K562 (cell line): ENCODE measurements at regions not wholly inside any gene's neighbourhood (a gene's known extent, or its start where the extent isn't known, plus 50 kb on each side); places are given as distances from the start of the nearest gene placed in this dataset.
"Not testable (repeated sequence)": the region's sequence is repeated elsewhere in the genome, so short reads cannot be mapped to it uniquely, and the experiment has no call there.

Experiments
- ATAC-seq: fragments of 200-7000 bp; cut with Tn5 transposase; 3 replicates; pipeline ENCODE4 v1.9.1; 2020; ENCODE audit warnings: moderate library complexity
- BruUV-seq: library from RNA; stranded (reverse); fragments of 400-500 nt; replicated peaks from 2 replicates; lab custom pipeline; 2021; lab: Mats Ljungman, UMichigan
- CTCF ChIA-PET: fragments of 300-600 bp; formaldehyde crosslinking; extraction: SDS; loops from one replicate; lab custom pipeline; 2021; ENCODE audit warnings: low intra/inter-chr PET ratio; lab: Yijun Ruan, JAX
- POLR2A ChIA-PET: fragments of 300-600, 350-650 bp; sonication (Branson Sonifier 250); formaldehyde crosslinking; extraction: SDS; loops from one replicate; lab custom pipeline; 2021; ENCODE audit warnings: antibody characterized with exemption, inconsistent platforms; lab: Yijun Ruan, JAX
- DNase-seq, 4 experiments: peaks; one replicate each; pipeline versions ENCODE4 v3.0.0 to v3.0.0-alpha.2; 2011 to 2018; ENCODE audit warnings: low spot score in 3 of 4, mixed read lengths in 3 of 4; ENCODE audit errors: extremely low read depth in 1 of 4
- FAIRE-seq: peaks from 2 replicates; lab custom pipeline; 2011; peaks lifted over from hg19 to GRCh38; lab: Jason Lieb, UNC
- H2AFZ ChIP-seq: 2 replicates; pipeline ENCODE4 v1.6.0; 2011; ENCODE audit warnings: low read depth, low read length, control low read depth, inconsistent platforms
- H3K27ac ChIP-seq: fragments of 200-600 bp; 3 replicates; pipeline ENCODE4 v1.8.0; 2011; ENCODE audit warnings: low read depth, mild to moderate bottlenecking, control low read depth, inconsistent platforms, low read length, moderate library complexity, mixed read lengths; ENCODE audit errors: extremely low read depth
- H3K27me3 ChIP-seq, 2 experiments: fragments of 300-600 bp in 1 of 2; 2 replicates in 1 of 2; 3 replicates in 1 of 2; pipeline versions ENCODE4 v1.6.0 to v1.8.0; 2011; ENCODE audit warnings: inconsistent platforms in 2 of 2, low read length in 2 of 2, mild to moderate bottlenecking in 1 of 2, mixed read lengths in 1 of 2, moderate library complexity in 1 of 2; ENCODE audit not compliant: control insufficient read depth in 2 of 2, insufficient read depth in 2 of 2
- H3K36me3 ChIP-seq: fragments of 300-600 bp; 3 replicates; pipeline ENCODE4 v1.8.0; 2011; ENCODE audit warnings: mild to moderate bottlenecking, low read length, inconsistent platforms; ENCODE audit not compliant: control insufficient read depth, insufficient read depth
- H3K4me1 ChIP-seq, 2 experiments: fragments of 200-600 bp in 1 of 2; replicated peaks in 1 of 2; 2 replicates in 1 of 2; 3 replicates in 1 of 2; pipeline versions ENCODE4 v1.5.1 to v1.8.0; 2011; ENCODE audit warnings: inconsistent platforms in 2 of 2, low read length in 2 of 2, mild to moderate bottlenecking in 1 of 2, mixed read lengths in 1 of 2, moderate library complexity in 1 of 2; ENCODE audit not compliant: control insufficient read depth in 2 of 2, insufficient read depth in 2 of 2
- H3K4me2 ChIP-seq: 2 replicates; pipeline ENCODE4 v1.6.1; 2011; ENCODE audit warnings: low read length, control low read depth, inconsistent platforms, mixed read lengths; ENCODE audit not compliant: insufficient read depth
- H3K4me3 ChIP-seq: fragments of 200-600 bp; sonication (generic), shearing (Covaris generic); 2 replicates; pipeline ENCODE4 v1.5.1; 2016; ENCODE audit warnings: control low read depth, inconsistent platforms
- H3K79me2 ChIP-seq: fragments of 200-600 bp; 3 replicates; pipeline ENCODE4 v1.8.0; 2011; ENCODE audit warnings: low read length, inconsistent platforms; ENCODE audit not compliant: control insufficient read depth, insufficient read depth
- H3K9ac ChIP-seq, 2 experiments: 2 replicates each; pipeline versions ENCODE4 v1.6.0 to v1.6.1; 2011; ENCODE audit warnings: low read depth in 2 of 2, low read length in 2 of 2, control low read depth in 1 of 2, inconsistent platforms in 1 of 2, mild to moderate bottlenecking in 1 of 2, mixed read lengths in 1 of 2; ENCODE audit not compliant: insufficient read depth in 1 of 2
- H3K9me1 ChIP-seq: one replicate; pipeline ENCODE4 v1.6.0; 2011; ENCODE audit warnings: inconsistent platforms, mild to moderate bottlenecking, low read length, moderate library complexity; ENCODE audit not compliant: control insufficient read depth, insufficient read depth
- H3K9me3 ChIP-seq: replicated peaks from 2 replicates; pipeline ENCODE4 v1.5.1; 2011; ENCODE audit warnings: low read depth, low read length, inconsistent platforms; ENCODE audit not compliant: control insufficient read depth, insufficient read depth
- H4K20me1 ChIP-seq: replicated peaks from 2 replicates; pipeline ENCODE4 v1.6.1; 2011; ENCODE audit warnings: low read length, inconsistent platforms, mixed read lengths; ENCODE audit not compliant: control insufficient read depth, insufficient read depth
- ARID3A ChIP-seq: IDR thresholded peaks from 2 replicates; pipeline ENCODE4 v1.6.1; 2012; ENCODE audit warnings: low read depth, low read length, improper control_type of control experiment, borderline replicate concordance
- ATF7 ChIP-seq: fragments of 450-650 bp; IDR thresholded peaks from 2 replicates; pipeline ENCODE4 v1.7.1; 2014; ENCODE audit warnings: mild to moderate bottlenecking, moderate library complexity
- CHD2 ChIP-seq: IDR thresholded peaks from 2 replicates; pipeline ENCODE4 v1.6.1; 2011; ENCODE audit warnings: low read depth, low read length
- EP400 ChIP-seq: fragments of 450-650 bp; IDR thresholded peaks from 2 replicates; pipeline ENCODE4 v1.6.1; 2017; ENCODE audit warnings: antibody characterized with exemption, mild to moderate bottlenecking, moderate library complexity
- HDAC3 ChIP-seq: fragments of 450-650 bp; IDR thresholded peaks from 2 replicates; pipeline ENCODE4 v1.6.1; 2018; ENCODE audit warnings: borderline replicate concordance, mild to moderate bottlenecking, moderate library complexity; ENCODE audit not compliant: partially characterized antibody
- JUND ChIP-seq, 2 experiments: IDR thresholded peaks; 2 replicates in 1 of 2; 3 replicates in 1 of 2; pipeline ENCODE4 v1.6.1; 2011; ENCODE audit warnings: borderline replicate concordance in 2 of 2, low read depth in 2 of 2, low read length in 2 of 2, improper control_type of control experiment in 1 of 2, missing biosample characterization in 1 of 2, missing genetic modification characterization in 1 of 2, missing genetic modification reagents in 1 of 2
- MITF ChIP-seq: IDR thresholded peaks from 2 replicates; pipeline ENCODE4 v1.6.1; 2014; ENCODE audit warnings: antibody characterized with exemption
- PHF8 ChIP-seq: fragments of 200-600 bp; sonication (generic); IDR thresholded peaks from 2 replicates; pipeline ENCODE4 v1.6.1; 2012; ENCODE audit warnings: mixed run types, mild to moderate bottlenecking, inconsistent platforms, low read length, moderate library complexity, borderline replicate concordance
- POLR2AphosphoS5 ChIP-seq: IDR thresholded peaks from 2 replicates; pipeline ENCODE4 v1.6.1; 2011; ENCODE audit warnings: mild to moderate bottlenecking, low read depth, low read length, moderate library complexity; ENCODE audit not compliant: control insufficient read depth, insufficient read depth
- POLR2B ChIP-seq: fragments of 450-650 bp; IDR thresholded peaks from 2 replicates; pipeline ENCODE4 v1.6.1; 2018; ENCODE audit warnings: low read depth; ENCODE audit not compliant: partially characterized antibody
- PRDM10 ChIP-seq: fragments of 450-650 bp; IDR thresholded peaks from 2 replicates; pipeline ENCODE4 v1.6.1; 2018; ENCODE audit not compliant: partially characterized antibody
- RBFOX2 ChIP-seq: fragments of 200-400 bp; formaldehyde crosslinking; IDR thresholded peaks from 2 replicates; pipeline ENCODE4 v1.6.1; 2017; ENCODE audit warnings: low read depth, mild to moderate bottlenecking, low read length, moderate library complexity
- SUPT5H ChIP-seq: fragments of 450-650 bp; IDR thresholded peaks from 2 replicates; pipeline ENCODE4 v1.6.1; 2016
- TAF9B ChIP-seq: fragments of 450-650 bp; IDR thresholded peaks from 2 replicates; pipeline ENCODE4 v1.6.1; 2018; ENCODE audit warnings: mild to moderate bottlenecking; ENCODE audit not compliant: partially characterized antibody
- WGBS: fragments of 100-300 bp; shearing (Covaris generic); methylation state at CpG from one replicate; pipeline ENCODE4 v1.1.6; 2016; ENCODE audit warnings: low coverage, mixed read lengths; ENCODE audit not compliant: insufficient coverage; ENCODE audit errors: missing lambda C conversion rate; 5-methylcytosine and 5-hydroxymethylcytosine counted together
- in situ Hi-C: fragments of 300-500 bp; cut with MboI; formaldehyde crosslinking; loops from 4 replicates; pipeline ENCODE4 v1.15.0; 2018; ENCODE audit warnings: inconsistent platforms, mixed read lengths
- intact Hi-C: fragments of 100-400 bp; cut with micrococcal nuclease; formaldehyde crosslinking; loops from 2 replicates; pipeline ENCODE4 v1.14.2; 2022

- CTCF ChIA-PET, POLR2A ChIA-PET: not testable (repeated sequence)
- ATAC-seq, result peak; percentile 75
- TF ChIP-seq PHF8 (peak; percentile 75; the same call in 1 of the 2 replicates), HDAC3 (peak; percentile 47), POLR2B (peak; percentile 81), ARID3A (peak; percentile 51; the same call in 1 of the 2 replicates), RBFOX2 (peak; percentile 49), TAF9B (peak; percentile 50), CHD2 (peak; percentile 93), JUND (IDR thresholded peaks at IDR 0.05; ENCODE audit: borderline replicate concordance, low read depth, low read length) (peak; percentile 56; the same call in 1 of the 2 replicates), JUND (tag; IDR thresholded peaks at IDR 0.05; ENCODE audit: borderline replicate concordance, low read depth, low read length) (peak; percentile 20; the same call in 2 of the 3 replicates), MITF (peak; percentile 48; the same call in 1 of the 2 replicates), SUPT5H (peak; percentile 72), PRDM10 (peak; percentile 67), ATF7 (peak; percentile 45; the same call in 1 of the 2 replicates), EP400 (peak; percentile 61; the same call in 1 of the 2 replicates), POLR2AphosphoS5 (peak; percentile 79)
Measured at GRCh38 chr7:136092714-136093113, 115.6 kb upstream of the MTPN start.

More at GRCh38 chr7:136092714-136093113, 115.6 kb upstream of the MTPN start:
- H4K20me1 ChIP-seq, H3K36me3 ChIP-seq, in situ Hi-C loops, H3K9me3 ChIP-seq, H3K4me1 ChIP-seq, H3K27me3 ChIP-seq, BruUV-seq, H3K9me1 ChIP-seq: not testable (repeated sequence)
- Histone ChIP-seq H3K79me2 (peaks cover 12% of the 10 kb centered on the region), H3K9ac (peak overlapping the region; percentile 46 to 60; a peak in 2 of 4 replicates), H2AFZ (peak overlapping the region; percentile 74), H3K27ac (peak overlapping the region; percentile 64), H3K4me2 (peak overlapping the region; percentile 53), H3K4me3 (peak overlapping the region; percentile 40)
- intact Hi-C loops, result loop anchor here (5.0 kb wide), 1 partner anchor 60 kb away; no protein-coding TSS in a partner anchor
- FAIRE-seq, result peak; percentile 32
- 3% methylated on average over 5 of the region's 5 CpGs for WGBS
- DNase-seq, result peak in 2 of 4 experiments; percentile 9 to 68
